OCI-LY1 (cell line): ENCODE measurements at regions not wholly inside any gene's neighbourhood (a gene's known extent, or its start where the extent isn't known, plus 50 kb on each side); places are given as distances from the start of the nearest gene placed in this dataset.

Experiments used
- H2AFZ ChIP-seq: fragments of 200-600 bp; sonication (generic), shearing (Covaris generic); 2 replicates; pipeline ENCODE4 v1.6.0; 2014; ENCODE audit warnings: antibody characterized with exemption, mild to moderate bottlenecking, low read length
- H3F3A ChIP-seq: fragments of 200-600 bp; sonication (generic), shearing (Covaris generic); 2 replicates; pipeline ENCODE4 v1.6.0; 2014; ENCODE audit warnings: mild to moderate bottlenecking, antibody characterized with exemption, low read length, moderate library complexity; ENCODE audit not compliant: insufficient read depth
- H3K27ac ChIP-seq: fragments of 200-600 bp; sonication (generic); 2 replicates; pipeline ENCODE4 v1.5.1; 2014; ENCODE audit warnings: low read length, mixed run types, mild to moderate bottlenecking, low read depth; ENCODE audit not compliant: poor library complexity, severe bottlenecking
- H3K27me3 ChIP-seq: fragments of 200-600 bp; sonication (generic); 2 replicates; pipeline ENCODE4 v1.6.0; 2014; ENCODE audit warnings: antibody characterized with exemption, mild to moderate bottlenecking, low read length, moderate library complexity; ENCODE audit not compliant: insufficient read depth
- H3K36me3 ChIP-seq: fragments of 200-600 bp; sonication (generic); 2 replicates; pipeline ENCODE4 v1.6.1; 2014; ENCODE audit warnings: mild to moderate bottlenecking, antibody characterized with exemption, low read length, moderate library complexity, mixed read lengths; ENCODE audit not compliant: insufficient read depth
- H3K4me1 ChIP-seq: fragments of 200-600 bp; sonication (generic); 2 replicates; pipeline ENCODE4 v1.5.1; 2014; ENCODE audit warnings: mild to moderate bottlenecking, low read length, moderate library complexity; ENCODE audit not compliant: insufficient read depth, severe bottlenecking
- H3K4me2 ChIP-seq: fragments of 200-600 bp; sonication (generic), shearing (Covaris generic); 2 replicates; pipeline ENCODE4 v1.6.1; 2014; ENCODE audit warnings: low read length
- H3K4me3 ChIP-seq: fragments of 200-600 bp; sonication (generic); 2 replicates; pipeline ENCODE4 v1.5.1; 2014; ENCODE audit warnings: low read length, low read depth, mild to moderate bottlenecking, mixed read lengths; ENCODE audit not compliant: poor library complexity, severe bottlenecking
- H3K79me2 ChIP-seq: fragments of 200-600 bp; shearing (Covaris generic); 2 replicates; pipeline ENCODE4 v1.6.1; 2016; ENCODE audit warnings: mixed run types, low read length, mixed read lengths; ENCODE audit not compliant: insufficient read depth
- H3K9ac ChIP-seq: fragments of 200-600 bp; sonication (generic), shearing (Covaris generic); 2 replicates; pipeline ENCODE4 v1.6.1; 2014; ENCODE audit warnings: mild to moderate bottlenecking, low read length, mixed read lengths
- H3K9me2 ChIP-seq: fragments of 200-600 bp; sonication (generic), shearing (Covaris generic); 2 replicates; pipeline ENCODE4 v1.6.1; 2014; ENCODE audit warnings: low read depth, mild to moderate bottlenecking, low read length, mixed read lengths
- H3K9me3 ChIP-seq: fragments of 200-600 bp; shearing (Covaris generic); 2 replicates; pipeline ENCODE4 v1.6.1; 2014; ENCODE audit warnings: low read length, mixed read lengths
- H4K20me1 ChIP-seq: fragments of 200-600 bp; sonication (generic), shearing (Covaris generic); 2 replicates; pipeline ENCODE4 v1.6.0; 2016; ENCODE audit warnings: mild to moderate bottlenecking, low read length; ENCODE audit not compliant: insufficient read depth
- EZH2 ChIP-seq: fragments of 200-600 bp; sonication (generic), shearing (Covaris generic); IDR thresholded peaks from 2 replicates; pipeline ENCODE4 v1.8.0; 2017; ENCODE audit warnings: borderline replicate concordance, mixed run types, mild to moderate bottlenecking, antibody characterized with exemption, low read length, moderate library complexity, mixed read lengths
- TF ChIP-seq, protein P1 (sequence below): fragments of 200-600 bp; sonication (generic), shearing (Covaris generic); IDR thresholded peaks from 2 replicates; pipeline ENCODE4 v1.5.1; 2017; ENCODE audit warnings: mild to moderate bottlenecking, antibody characterized with exemption, low read length, moderate library complexity, mixed read lengths

DNA sequence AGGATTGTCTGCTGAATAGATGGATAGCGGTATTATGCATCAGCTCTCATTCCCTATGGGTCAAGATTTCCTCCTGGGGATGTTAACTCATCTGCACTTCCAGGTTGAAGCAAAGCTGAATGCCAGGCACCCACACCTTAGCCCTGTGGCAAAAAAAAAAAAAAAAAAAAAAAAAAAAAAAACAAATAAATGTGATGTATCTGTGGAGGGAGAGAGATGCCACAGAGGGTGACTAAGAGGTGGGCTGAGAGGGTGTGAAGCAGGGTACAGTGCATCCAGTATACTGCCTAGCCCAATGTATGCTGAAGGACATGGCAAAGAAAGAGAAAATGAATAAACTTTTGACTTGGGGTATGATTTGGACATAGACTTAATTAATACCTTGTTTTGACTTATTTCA lies 91.4 kb downstream of the COPS8 start:
- Histone ChIP-seq H3F3A (no peaks in the 10 kb centered on the region), H3K9me2 (no peaks in the 10 kb centered on the region), H3K27ac (no peak overlapping the region), H3K4me1 (no peaks in the 10 kb centered on the region), H3K9me3 (no peaks in the 10 kb centered on the region), H3K36me3 (no peaks in the 10 kb centered on the region), H3K9ac (no peak overlapping the region), H4K20me1 (no peaks in the 10 kb centered on the region), H3K27me3 (no peaks in the 10 kb centered on the region), H3K4me2 (no peak overlapping the region), H2AFZ (no peak overlapping the region), H3K4me3 (no peak overlapping the region), H3K79me2 (no peaks in the 10 kb centered on the region)
- no peak for TF ChIP-seq EZH2
- TF ChIP-seq, protein P1, sequence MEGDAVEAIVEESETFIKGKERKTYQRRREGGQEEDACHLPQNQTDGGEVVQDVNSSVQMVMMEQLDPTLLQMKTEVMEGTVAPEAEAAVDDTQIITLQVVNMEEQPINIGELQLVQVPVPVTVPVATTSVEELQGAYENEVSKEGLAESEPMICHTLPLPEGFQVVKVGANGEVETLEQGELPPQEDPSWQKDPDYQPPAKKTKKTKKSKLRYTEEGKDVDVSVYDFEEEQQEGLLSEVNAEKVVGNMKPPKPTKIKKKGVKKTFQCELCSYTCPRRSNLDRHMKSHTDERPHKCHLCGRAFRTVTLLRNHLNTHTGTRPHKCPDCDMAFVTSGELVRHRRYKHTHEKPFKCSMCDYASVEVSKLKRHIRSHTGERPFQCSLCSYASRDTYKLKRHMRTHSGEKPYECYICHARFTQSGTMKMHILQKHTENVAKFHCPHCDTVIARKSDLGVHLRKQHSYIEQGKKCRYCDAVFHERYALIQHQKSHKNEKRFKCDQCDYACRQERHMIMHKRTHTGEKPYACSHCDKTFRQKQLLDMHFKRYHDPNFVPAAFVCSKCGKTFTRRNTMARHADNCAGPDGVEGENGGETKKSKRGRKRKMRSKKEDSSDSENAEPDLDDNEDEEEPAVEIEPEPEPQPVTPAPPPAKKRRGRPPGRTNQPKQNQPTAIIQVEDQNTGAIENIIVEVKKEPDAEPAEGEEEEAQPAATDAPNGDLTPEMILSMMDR, result no peak

DNA sequence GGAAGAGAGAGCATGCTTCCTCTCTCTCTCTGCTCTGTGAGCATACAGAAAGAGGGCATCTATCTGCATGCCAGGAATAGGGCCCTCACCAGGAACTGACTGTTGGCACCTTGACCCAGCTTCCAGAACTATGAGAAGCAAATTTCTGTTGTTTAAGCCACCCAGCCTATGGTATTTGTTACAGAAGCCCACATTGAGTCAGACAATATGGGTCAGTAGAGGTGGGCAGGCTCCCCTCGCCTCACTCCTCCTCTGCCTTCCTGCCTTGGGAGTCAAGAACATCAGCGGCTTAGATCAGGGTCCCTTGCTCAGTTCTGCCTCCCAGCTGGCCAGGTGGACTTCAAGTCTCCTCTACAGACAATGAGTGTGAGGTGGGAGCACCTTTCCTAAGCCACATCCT lies 92.3 kb downstream of the COPS8 start:
- no peaks in the 10 kb centered on the region for H3K9me2 ChIP-seq
- no peaks in the 10 kb centered on the region for H3K4me1 ChIP-seq

DNA sequence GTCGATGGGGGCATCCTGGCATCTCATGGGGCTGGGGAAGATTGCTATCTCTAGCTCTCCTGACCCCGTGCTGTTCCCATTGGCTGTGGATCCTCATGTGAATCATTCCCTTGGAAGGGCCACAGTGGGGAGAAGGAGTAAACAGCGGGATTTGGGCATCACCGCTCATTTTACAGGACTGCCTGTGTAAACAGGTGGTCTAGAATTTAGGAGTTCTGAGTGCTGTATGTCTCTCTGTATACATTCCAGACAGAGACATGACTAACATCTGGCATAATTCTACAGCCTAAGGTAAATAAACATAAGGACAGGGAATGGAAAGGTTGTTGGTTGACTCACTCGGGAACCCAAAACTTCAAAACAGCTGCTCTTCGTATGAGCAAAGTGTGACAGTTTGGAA lies 92.7 kb downstream of the COPS8 start:
- Histone ChIP-seq H3K9ac (no peak overlapping the region), H3K9me2 (no peaks in the 10 kb centered on the region), H2AFZ (no peak overlapping the region), H3K27me3 (0 out of 2 replicates have a peak, but pooled peaks cover 5% of the 10 kb centered on the region), H3K27ac (no peak overlapping the region), H4K20me1 (no peaks in the 10 kb centered on the region), H3K9me3 (no peaks in the 10 kb centered on the region), H3F3A (no peaks in the 10 kb centered on the region), H3K4me2 (no peak overlapping the region), H3K4me3 (no peak overlapping the region), H3K4me1 (no peaks in the 10 kb centered on the region), H3K36me3 (no peaks in the 10 kb centered on the region), H3K79me2 (no peaks in the 10 kb centered on the region)
- TF ChIP-seq, protein P1, result no peak
- TF ChIP-seq EZH2, result no peak

More for the DNA sequence above, 92.3 kb downstream of the COPS8 start:
- no peak overlapping the region for H3K4me3 ChIP-seq
- no peak overlapping the region for H3K4me2 ChIP-seq
- H4K20me1 ChIP-seq, result no peaks in the 10 kb centered on the region
- no peaks in the 10 kb centered on the region for H3F3A ChIP-seq
- H3K79me2 ChIP-seq, result no peaks in the 10 kb centered on the region
- no peaks in the 10 kb centered on the region for H3K36me3 ChIP-seq
- no peaks in the 10 kb centered on the region for H3K9me3 ChIP-seq
- H3K27me3 ChIP-seq, result 0 out of 2 replicates have a peak, but pooled peaks cover 5% of the 10 kb centered on the region
- H3K9ac ChIP-seq, result no peak overlapping the region
- no peak overlapping the region for H2AFZ ChIP-seq
- no peak overlapping the region for H3K27ac ChIP-seq
- no peak for TF ChIP-seq EZH2
- TF ChIP-seq, protein P1, result no peak
